Pulmonary artery endothelial cell (primary cell): ENCODE measurements at regions not wholly inside any gene's neighbourhood (a gene's known extent, or its start where the extent isn't known, plus 50 kb on each side); places are given as distances from the start of the nearest gene placed in this dataset.
"Not testable (repeated sequence)": the region's sequence is repeated elsewhere in the genome, so short reads cannot be mapped to it uniquely, and the experiment has no call there.

Experiments used
- DNase-seq: peaks from one replicate; pipeline ENCODE4 v3.0.0-alpha.2; 2011; ENCODE audit warnings: low read depth, low spot score

GRCh38 chr5:158451203-158451992 is 592.5 kb upstream of the CLINT1 start:
- DNase-seq = no peak

- no peak for DNase-seq
Observed at GRCh38 chr5:158450751-158451171, 591.8 kb upstream of the CLINT1 start.

- DNase-seq = not testable (repeated sequence)
Observed at GRCh38 chr5:158446761-158447160, 587.8 kb upstream of the CLINT1 start.

- DNase-seq = not testable (repeated sequence)
Observed at GRCh38 chr5:158439204-158439603, 580.3 kb upstream of the CLINT1 start.

GRCh38 chr5:158436271-158437065 is 577.5 kb upstream of the CLINT1 start:
- no peak for DNase-seq

GRCh38 chr5:158435161-158435616 is 576.2 kb upstream of the CLINT1 start:
- DNase-seq = no peak

- no peak for DNase-seq
Observed at GRCh38 chr5:158434749-158435148, 575.8 kb upstream of the CLINT1 start.

- no peak for DNase-seq
Observed at GRCh38 chr5:158433634-158434033, 574.7 kb upstream of the CLINT1 start.

GRCh38 chr5:158431369-158432029 is 572.6 kb upstream of the CLINT1 start:
- no peak for DNase-seq

- no peak for DNase-seq
Observed at GRCh38 chr5:158430798-158431167, 571.8 kb upstream of the CLINT1 start.

- DNase-seq = no peak
Observed at GRCh38 chr5:158430166-158430797, 571.3 kb upstream of the CLINT1 start.

- DNase-seq = no peak
Observed at GRCh38 chr5:158429564-158429963, 570.6 kb upstream of the CLINT1 start.

- no peak for DNase-seq
Observed at GRCh38 chr5:158423623-158424200, 564.8 kb upstream of the CLINT1 start.

GRCh38 chr5:158422653-158423515 is 563.9 kb upstream of the CLINT1 start:
- no peak for DNase-seq

GRCh38 chr5:158421319-158421718 is 562.4 kb upstream of the CLINT1 start:
- no peak for DNase-seq

- no peak for DNase-seq
Observed at GRCh38 chr5:158419186-158419585, 560.2 kb upstream of the CLINT1 start.

- DNase-seq = peak; percentile 43
Observed at GRCh38 chr5:158414780-158415179, 555.8 kb upstream of the CLINT1 start.

GRCh38 chr5:158414333-158414762 is 555.4 kb upstream of the CLINT1 start:
- DNase-seq = no peak

GRCh38 chr5:158413122-158413680 is 554.3 kb upstream of the CLINT1 start:
- DNase-seq = no peak

GRCh38 chr5:158410976-158411375 is 552.0 kb upstream of the CLINT1 start:
- DNase-seq = no peak
